Skeletal muscle tissue (tissue), 3 donors: ENCODE measurements at regions not wholly inside any gene's neighbourhood (a gene's known extent, or its start where the extent isn't known, plus 50 kb on each side); places are given as distances from the start of the nearest gene placed in this dataset.
"Not testable (repeated sequence)": the region's sequence is repeated elsewhere in the genome, so short reads cannot be mapped to it uniquely, and the experiment has no call there.

Source experiments
- H3K27ac ChIP-seq: one replicate; pipeline ENCODE4 v1.7.0; 2013; ENCODE audit warnings: mild to moderate bottlenecking, low read depth, low read length, inconsistent platforms
- H3K27me3 ChIP-seq, 3 donors: one replicate each; pipeline ENCODE4 v1.7.0; 2013; ENCODE audit warnings: low read length in 3 of 3; ENCODE audit not compliant: control insufficient read depth in 3 of 3, insufficient read depth in 3 of 3
- H3K36me3 ChIP-seq, 3 donors: one replicate each; pipeline ENCODE4 v1.7.0; 2013; ENCODE audit warnings: low read length in 3 of 3; ENCODE audit not compliant: control insufficient read depth in 3 of 3, insufficient read depth in 3 of 3
- H3K4me1 ChIP-seq, 3 donors: one replicate each; pipeline ENCODE4 v1.7.0; 2013; ENCODE audit warnings: low read length in 3 of 3, mild to moderate bottlenecking in 3 of 3; ENCODE audit not compliant: control insufficient read depth in 3 of 3, insufficient read depth in 3 of 3
- H3K4me3 ChIP-seq, 3 donors: one replicate each; pipeline ENCODE4 v1.7.0; 2013; ENCODE audit warnings: low read length in 3 of 3
- H3K9ac ChIP-seq, 3 donors: one replicate each; pipeline ENCODE4 v1.7.0; 2013; ENCODE audit warnings: low read length in 3 of 3, mild to moderate bottlenecking in 3 of 3, moderate library complexity in 2 of 3, low read depth in 1 of 3
- H3K9me3 ChIP-seq, 3 donors: one replicate each; pipeline ENCODE4 v1.7.0; 2013; ENCODE audit warnings: low read length in 3 of 3; ENCODE audit not compliant: control insufficient read depth in 3 of 3
- donor health status: Osteomylitis.

DNA sequence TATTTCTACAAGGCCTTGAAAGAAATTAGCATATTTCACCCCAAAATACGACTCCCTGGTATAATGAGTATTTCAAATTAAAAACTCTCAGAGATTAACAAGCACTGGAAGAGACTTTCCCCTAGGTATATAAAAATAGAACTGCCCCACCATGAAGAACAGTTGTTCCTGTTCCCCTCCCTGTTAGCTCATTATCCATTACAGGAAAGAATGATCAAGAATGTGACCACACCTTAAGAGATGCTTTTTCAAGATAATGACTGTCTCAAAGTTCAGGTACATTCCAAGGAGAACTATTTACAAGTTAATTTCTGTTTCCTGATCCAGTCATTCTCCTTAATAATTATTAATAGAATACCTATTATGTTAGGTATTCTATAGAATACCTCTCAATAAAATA, 1220.6 kb upstream of the CDH2 start:
- Histone ChIP-seq H3K27ac (no peak overlapping the region), H3K4me1 (no peaks in the 10 kb centered on the region), H3K9ac (no peak overlapping the region), H3K27me3 (no peaks in the 10 kb centered on the region), H3K36me3 (no peaks in the 10 kb centered on the region), H3K9me3 (no peaks in the 10 kb centered on the region), H3K4me3 (no peak overlapping the region)

DNA sequence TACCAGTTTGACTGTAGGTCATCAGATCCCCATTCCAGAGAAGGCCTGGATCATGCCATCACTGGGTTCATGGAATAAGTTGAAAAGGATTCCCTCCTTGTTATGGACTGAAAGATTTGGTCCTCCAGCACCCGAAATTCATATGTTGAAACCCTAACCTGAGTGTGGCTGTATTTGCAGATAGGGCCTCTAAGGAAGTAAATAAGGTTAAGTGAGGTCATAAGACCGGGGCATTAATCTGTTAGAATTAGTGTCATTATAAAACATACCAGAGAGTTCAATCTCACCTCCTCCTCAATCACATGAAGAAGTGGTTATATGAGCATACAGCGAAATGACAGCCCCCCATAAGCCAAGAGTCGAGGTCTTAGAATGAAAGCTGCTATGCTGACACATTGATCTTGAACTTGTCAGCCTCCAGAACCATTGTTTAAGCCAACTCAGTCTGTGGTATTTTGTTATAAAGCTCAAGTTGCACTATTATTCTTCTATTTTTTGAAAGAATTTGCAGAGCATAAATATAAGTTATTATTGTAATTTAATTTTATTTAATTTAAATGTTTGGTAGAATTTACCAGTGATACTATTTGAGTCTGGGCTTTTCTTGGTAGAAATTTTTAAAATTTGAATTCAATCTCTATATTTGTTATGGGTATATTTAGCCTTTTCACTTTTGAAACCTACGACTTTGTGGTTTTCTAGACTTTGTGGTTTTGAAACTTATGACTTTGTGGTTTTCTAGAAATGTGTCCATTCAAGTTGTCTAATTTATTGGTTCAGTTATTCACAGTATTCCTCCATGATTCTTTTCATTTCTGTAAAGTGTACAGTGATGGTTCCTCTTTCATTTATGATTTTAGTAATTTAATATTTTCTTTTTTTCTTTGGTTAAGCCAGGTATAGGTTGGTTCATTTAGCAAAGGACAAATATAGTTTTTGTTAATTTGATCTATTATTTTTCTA, 1206.7 kb upstream of the CDH2 start:
- H3K36me3 ChIP-seq = no peaks in the 10 kb centered on the region
- H3K4me3 ChIP-seq = no peak overlapping the region
- no peaks in the 10 kb centered on the region for H3K4me1 ChIP-seq
- peaks cover 0 to 2% (median 0%) of the 10 kb centered on the region in 3 donors for H3K9me3 ChIP-seq
- no peak overlapping the region for H3K9ac ChIP-seq
- no peak overlapping the region for H3K27ac ChIP-seq
- H3K27me3 ChIP-seq = no peaks in the 10 kb centered on the region

- Histone ChIP-seq H3K9me3 (no peaks in the 10 kb centered on the region), H3K9ac (no peak overlapping the region), H3K36me3 (no peaks in the 10 kb centered on the region), H3K27ac (no peak overlapping the region), H3K4me3 (no peak overlapping the region), H3K4me1 (no peaks in the 10 kb centered on the region), H3K27me3 (no peaks in the 10 kb centered on the region)
Measured at GRCh38 chr18:29378651-29379136, 1201.8 kb upstream of the CDH2 start.

- no peaks in the 10 kb centered on the region for H3K4me1 ChIP-seq
- no peaks in the 10 kb centered on the region for H3K9me3 ChIP-seq
- H3K27me3 ChIP-seq = no peaks in the 10 kb centered on the region
- H3K4me3 ChIP-seq = no peak overlapping the region
- H3K27ac ChIP-seq = no peak overlapping the region
- no peaks in the 10 kb centered on the region for H3K36me3 ChIP-seq
- H3K9ac ChIP-seq = no peak overlapping the region
Measured at GRCh38 chr18:29377346-29377745, 1200.4 kb upstream of the CDH2 start.

- H3K27ac ChIP-seq = no peak overlapping the region
- H3K9ac ChIP-seq = no peak overlapping the region
- no peaks in the 10 kb centered on the region for H3K27me3 ChIP-seq
- no peak overlapping the region for H3K4me3 ChIP-seq
- H3K36me3 ChIP-seq = no peaks in the 10 kb centered on the region
- no peaks in the 10 kb centered on the region for H3K4me1 ChIP-seq
- H3K9me3 ChIP-seq = no peaks in the 10 kb centered on the region
Measured at GRCh38 chr18:29373000-29373399, 1196.1 kb upstream of the CDH2 start.

GRCh38 chr18:29361843-29362242, 1184.9 kb upstream of the CDH2 start:
- Histone ChIP-seq H3K9me3 (no peaks in the 10 kb centered on the region), H3K9ac (no peak overlapping the region), H3K4me3 (no peak overlapping the region), H3K4me1 (no peaks in the 10 kb centered on the region), H3K27ac (no peak overlapping the region), H3K27me3 (no peaks in the 10 kb centered on the region), H3K36me3 (no peaks in the 10 kb centered on the region)

DNA sequence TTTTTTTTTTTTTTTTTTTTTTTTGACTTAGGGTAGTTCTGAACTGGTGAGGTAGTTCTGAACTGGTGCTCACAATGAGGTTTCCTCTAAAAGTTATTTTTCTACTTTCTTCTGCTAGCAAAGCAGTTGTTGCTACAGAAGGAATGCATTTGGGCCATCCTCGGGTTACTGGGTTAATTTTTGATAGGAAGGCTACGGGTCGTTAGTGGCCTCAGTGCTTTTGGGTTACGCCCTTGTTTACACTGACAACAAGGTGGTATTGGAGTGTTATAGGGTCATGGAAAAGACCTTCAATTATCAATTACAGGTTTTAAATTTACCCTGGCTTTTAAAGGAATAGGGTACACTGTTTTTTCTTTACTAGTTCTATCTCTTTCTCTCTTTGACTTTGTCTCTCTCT, 1183.7 kb upstream of the CDH2 start:
- H3K27me3 ChIP-seq, H3K9me3 ChIP-seq, H3K9ac ChIP-seq, H3K36me3 ChIP-seq, H3K4me3 ChIP-seq, H3K4me1 ChIP-seq, H3K27ac ChIP-seq: not testable (repeated sequence)

- H3K27ac ChIP-seq, H3K4me3 ChIP-seq, H3K9ac ChIP-seq: not testable (repeated sequence)
Measured at GRCh38 chr18:29359222-29359621, 1182.3 kb upstream of the CDH2 start.

GRCh38 chr18:29351171-29351570, 1174.2 kb upstream of the CDH2 start:
- H3K27ac ChIP-seq = no peak overlapping the region
- no peaks in the 10 kb centered on the region for H3K27me3 ChIP-seq
- no peak overlapping the region for H3K9ac ChIP-seq
- H3K4me1 ChIP-seq = no peaks in the 10 kb centered on the region
- no peaks in the 10 kb centered on the region for H3K36me3 ChIP-seq
- no peak overlapping the region for H3K4me3 ChIP-seq
- H3K9me3 ChIP-seq = no peaks in the 10 kb centered on the region

More at GRCh38 chr18:29359222-29359621, 1182.3 kb upstream of the CDH2 start:
- not testable (repeated sequence) for H3K36me3 ChIP-seq, H3K9me3 ChIP-seq, H3K4me1 ChIP-seq, H3K27me3 ChIP-seq

DNA sequence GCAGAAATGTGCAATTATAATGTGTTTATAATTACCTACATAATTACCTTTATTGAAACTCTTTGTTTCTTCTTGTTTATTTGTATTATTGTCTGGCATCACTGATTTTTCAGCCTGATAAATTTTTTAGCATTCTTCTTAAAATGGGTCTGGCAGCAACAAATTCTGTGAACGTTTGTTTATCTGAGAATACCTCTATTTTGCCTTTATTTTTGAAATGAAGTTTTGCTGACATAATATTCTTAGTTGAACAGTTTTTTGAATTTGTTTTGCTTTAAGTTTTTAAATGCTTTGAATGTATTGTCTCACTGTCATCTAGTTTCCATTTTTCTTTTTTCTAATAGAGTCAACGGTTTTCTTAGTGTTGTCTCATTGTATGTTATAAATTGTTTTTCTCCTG, 1152.0 kb upstream of the CDH2 start:
- Histone ChIP-seq H3K4me1 (no peaks in the 10 kb centered on the region), H3K4me3 (no peak overlapping the region), H3K27ac (no peak overlapping the region), H3K9me3 (peaks cover 0 to 6% (median 0%) of the 10 kb centered on the region in 3 donors), H3K36me3 (no peaks in the 10 kb centered on the region), H3K27me3 (no peaks in the 10 kb centered on the region), H3K9ac (no peak overlapping the region)
